IMR-90 (cell line): ENCODE measurements at regions not wholly inside any gene's neighbourhood (a gene's known extent, or its start where the extent isn't known, plus 50 kb on each side); places are given as distances from the start of the nearest gene placed in this dataset.

Experiments
- ATAC-seq: fragments of 200-7000 bp; cut with Tn5 transposase; 2 replicates; pipeline ENCODE4 v1.9.1; 2020; ENCODE audit warnings: low read depth, mild to moderate bottlenecking, moderate library complexity
- BruUV-seq: library from RNA; stranded (reverse); fragments of 400-500 nt; replicated peaks from 2 replicates; lab custom pipeline; 2021; lab: Mats Ljungman, UMichigan
- CTCF ChIA-PET: fragments of 300-600 bp; formaldehyde crosslinking; extraction: SDS; loops from one replicate; lab custom pipeline; 2021; ENCODE audit warnings: antibody characterized with exemption; lab: Yijun Ruan, JAX
- POLR2A ChIA-PET: fragments of 300-600 bp; sonication (Branson Sonifier 250); formaldehyde crosslinking; loops from one replicate; lab custom pipeline; 2022; ENCODE audit warnings: antibody characterized with exemption; ENCODE audit not compliant: unreplicated experiment; lab: Charles Lee
- DNase-seq: peaks from one replicate; pipeline ENCODE4 v3.0.0; 2013
- H2AFZ ChIP-seq: replicated peaks from 2 replicates; pipeline ENCODE3; 2013; ENCODE audit warnings: low read length, mild to moderate bottlenecking; ENCODE audit not compliant: poor library complexity
- H2AK5ac ChIP-seq: 2 replicates; pipeline ENCODE4 v1.6.1; 2013; ENCODE audit warnings: low read depth, low read length, inconsistent platforms
- H2AK9ac ChIP-seq: replicated peaks from 2 replicates; pipeline ENCODE3; 2013; ENCODE audit warnings: mild to moderate bottlenecking, low read depth, low read length, moderate library complexity; ENCODE audit not compliant: poor library complexity
- H2BK120ac ChIP-seq: 2 replicates; pipeline ENCODE4 v1.6.1; 2013; ENCODE audit warnings: low read depth, low read length, inconsistent platforms
- H2BK15ac ChIP-seq: 3 replicates; pipeline ENCODE4 v1.6.1; 2013; ENCODE audit warnings: low read depth, low read length, inconsistent platforms
- H2BK20ac ChIP-seq: 2 replicates; pipeline ENCODE4 v1.6.1; 2013; ENCODE audit warnings: low read depth, mild to moderate bottlenecking, inconsistent platforms, low read length, moderate library complexity
- H2BK5ac ChIP-seq: 2 replicates; pipeline ENCODE4 v1.6.1; 2013; ENCODE audit warnings: mild to moderate bottlenecking, low read depth, low read length, inconsistent platforms; ENCODE audit not compliant: poor library complexity, severe bottlenecking
- H3K14ac ChIP-seq: replicated peaks from 2 replicates; pipeline ENCODE4 v1.6.1; 2013; ENCODE audit warnings: low read depth, low read length, inconsistent platforms
- H3K18ac ChIP-seq: 2 replicates; pipeline ENCODE4 v1.6.1; 2013; ENCODE audit warnings: low read depth, low read length, control low read depth
- H3K23ac ChIP-seq: 2 replicates; pipeline ENCODE4 v1.6.1; 2013; ENCODE audit warnings: low read depth, low read length, inconsistent platforms
- H3K27ac ChIP-seq: 2 replicates; pipeline ENCODE4 v1.5.1; 2013; ENCODE audit warnings: mild to moderate bottlenecking, control low read depth, low read length; ENCODE audit not compliant: insufficient read depth
- H3K27me3 ChIP-seq: 2 replicates; pipeline ENCODE4 v1.6.1; 2013; ENCODE audit warnings: low read length; ENCODE audit not compliant: control insufficient read depth, insufficient read depth
- H3K36me3 ChIP-seq: 2 replicates; pipeline ENCODE4 v1.6.1; 2013; ENCODE audit warnings: low read length, mixed read lengths; ENCODE audit not compliant: control insufficient read depth, insufficient read depth
- H3K4ac ChIP-seq: 2 replicates; pipeline ENCODE4 v1.6.1; 2013; ENCODE audit warnings: low read depth, low read length, inconsistent platforms
- H3K4me1 ChIP-seq: 2 replicates; pipeline ENCODE4 v1.6.1; 2013; ENCODE audit warnings: low read length, mixed read lengths; ENCODE audit not compliant: control insufficient read depth, insufficient read depth
- H3K4me2 ChIP-seq: 2 replicates; pipeline ENCODE4 v1.6.1; 2013; ENCODE audit warnings: low read depth, mild to moderate bottlenecking, control low read depth, low read length, moderate library complexity
- H3K4me3 ChIP-seq: 2 replicates; pipeline ENCODE4 v1.5.1; 2013; ENCODE audit warnings: low read depth, mild to moderate bottlenecking, control low read depth, low read length, moderate library complexity; ENCODE audit not compliant: insufficient read depth
- H3K56ac ChIP-seq: 2 replicates; pipeline ENCODE4 v1.6.1; 2013; ENCODE audit warnings: low read length, inconsistent platforms; ENCODE audit not compliant: insufficient read depth; ENCODE audit errors: extremely low read depth
- H3K79me1 ChIP-seq, 2 experiments: 2 replicates each; pipeline ENCODE4 v1.6.1; 2013; ENCODE audit warnings: low read length in 2 of 2, inconsistent platforms in 1 of 2, low read depth in 1 of 2
- H3K9ac ChIP-seq: 2 replicates; pipeline ENCODE4 v1.6.1; 2013; ENCODE audit warnings: low read depth, low read length, control low read depth
- H3K9me1 ChIP-seq: 2 replicates; pipeline ENCODE4 v1.6.1; 2013; ENCODE audit warnings: low read length, inconsistent platforms; ENCODE audit not compliant: insufficient read depth
- H3K9me3 ChIP-seq: 2 replicates; pipeline ENCODE4 v1.6.1; 2013; ENCODE audit warnings: low read length; ENCODE audit not compliant: control insufficient read depth, insufficient read depth
- H4K20me1 ChIP-seq: 2 replicates; pipeline ENCODE4 v1.6.1; 2013; ENCODE audit warnings: low read length, inconsistent platforms; ENCODE audit not compliant: insufficient read depth
- H4K5ac ChIP-seq: 2 replicates; pipeline ENCODE4 v1.6.1; 2013; ENCODE audit warnings: mild to moderate bottlenecking, low read depth, low read length, control low read depth
- H4K8ac ChIP-seq, 2 experiments: 2 replicates each; pipeline ENCODE4 v1.6.1; 2013; ENCODE audit warnings: low read depth in 2 of 2, low read length in 2 of 2, control low read depth in 1 of 2, inconsistent platforms in 1 of 2
- H4K91ac ChIP-seq: 2 replicates; pipeline ENCODE4 v1.6.1; 2013; ENCODE audit warnings: low read depth, low read length, inconsistent platforms; ENCODE audit not compliant: insufficient read depth
- FOS ChIP-seq: fragments of 150-350 bp; IDR thresholded peaks from 2 replicates; pipeline ENCODE4 v1.6.1; 2016; ENCODE audit warnings: low read depth, low read length
- MXI1 ChIP-seq: IDR thresholded peaks from 2 replicates; pipeline ENCODE4 v1.6.1; 2012; ENCODE audit warnings: low read depth, mild to moderate bottlenecking, low read length, moderate library complexity, borderline replicate concordance
- NFE2L2 ChIP-seq: fragments of 150-350 bp; IDR thresholded peaks from 2 replicates; pipeline ENCODE4 v1.6.1; 2016; ENCODE audit warnings: low read depth, mild to moderate bottlenecking, low read length
- RAD21 ChIP-seq: IDR thresholded peaks from 2 replicates; pipeline ENCODE4 v1.6.1; 2012; ENCODE audit warnings: low read length, improper control_type of control experiment
- RFX5 ChIP-seq: IDR thresholded peaks from 2 replicates; pipeline ENCODE4 v1.8.0; 2012; ENCODE audit warnings: low read depth, mild to moderate bottlenecking, low read length, moderate library complexity
- SMC3 ChIP-seq: fragments of 150-350 bp; IDR thresholded peaks from 2 replicates; pipeline ENCODE4 v1.6.1; 2016; ENCODE audit warnings: low read depth, mild to moderate bottlenecking, antibody characterized with exemption, low read length, moderate library complexity
- WGBS, 2 experiments: methylation state at CpG; one replicate each; pipeline versions ENCODE4 v1.1.5 to v1.1.7; 2013; ENCODE audit warnings: missing lambda C conversion rate in 2 of 2; ENCODE audit not compliant: insufficient read length in 1 of 2; ENCODE audit errors: extremely low coverage in 2 of 2; 5-methylcytosine and 5-hydroxymethylcytosine counted together
- dilution Hi-C: fragments of 300-500 bp; cut with HindIII; formaldehyde crosslinking; loops from one replicate; pipeline ENCODE4 v1.14.3; 2018; ENCODE audit warnings: low sequenced_read_pairs; ENCODE audit not compliant: unreplicated experiment
- in situ Hi-C: fragments of 300-500 bp; cut with MboI; formaldehyde crosslinking; loops from 3 replicates; pipeline ENCODE4 v1.14.3; 2019; ENCODE audit warnings: low sequenced_read_pairs, inconsistent platforms, mixed read lengths
- intact Hi-C: fragments of 100-400 bp; cut with micrococcal nuclease; formaldehyde crosslinking; loops from 2 replicates; pipeline ENCODE4 v1.10.0; 2022
- TF ChIP-seq, protein P1 (sequence below): conservative IDR thresholded peaks from 2 replicates; pipeline ENCODE4 v1.5.1; 2012; ENCODE audit warnings: mild to moderate bottlenecking, low read depth, low read length, improper control_type of control experiment
- TF ChIP-seq, protein P2 (sequence below): fragments of 150-350 bp; IDR thresholded peaks from 2 replicates; pipeline ENCODE4 v1.6.1; 2016; ENCODE audit warnings: low read depth, mild to moderate bottlenecking, low read length, moderate library complexity, borderline replicate concordance

DNA sequence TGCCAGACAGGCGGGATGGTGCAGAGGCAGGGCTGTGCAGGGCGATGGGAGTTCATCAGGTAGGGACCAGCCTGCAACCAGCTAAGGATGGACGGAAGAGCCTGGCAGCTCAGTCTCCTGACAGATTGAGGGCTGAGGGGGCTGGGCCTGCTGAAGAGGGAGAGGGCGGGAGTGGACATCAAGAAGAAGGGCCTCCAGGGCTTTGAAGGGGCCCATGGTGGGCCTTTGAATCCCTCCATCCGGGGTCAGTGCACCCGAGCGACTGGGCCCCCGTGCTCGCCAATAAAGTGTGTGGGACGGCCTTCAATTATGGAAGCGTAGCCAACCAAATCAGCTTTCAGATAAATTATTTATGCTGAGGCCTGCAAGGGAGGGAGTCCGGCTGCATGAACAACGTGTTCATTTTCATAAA lies 431.2 kb downstream of the RPS24 start:
- Histone ChIP-seq H2BK120ac (no peak overlapping the region), H4K8ac (no peak overlapping the region), H3K18ac (no peak overlapping the region), H3K27ac (no peak overlapping the region), H2AFZ (no peak overlapping the region), H3K4me1 (no peaks in the 10 kb centered on the region), H2BK15ac (no peak overlapping the region), H2AK5ac (no peak overlapping the region), H3K36me3 (no peaks in the 10 kb centered on the region), H3K56ac (no peak overlapping the region), H2BK20ac (no peak overlapping the region), H4K20me1 (no peaks in the 10 kb centered on the region), H3K23ac (no peak overlapping the region), H3K14ac (no peak overlapping the region), H4K91ac (no peak overlapping the region), H3K79me1 (no peaks in the 10 kb centered on the region), H3K9me1 (0 out of 2 replicates have a peak, but pooled peaks cover 4% of the 10 kb centered on the region), H3K27me3 (no peaks in the 10 kb centered on the region), H3K4me3 (no peak overlapping the region), H3K4me2 (no peak overlapping the region), H3K9me3 (no peaks in the 10 kb centered on the region), H3K9ac (no peak overlapping the region), H2AK9ac (no peak overlapping the region), H3K4ac (no peak overlapping the region), H4K5ac (no peak overlapping the region), H2BK5ac (no peak overlapping the region)
- intact Hi-C loops, result no loop called here
- dilution Hi-C loops, result no loop called here
- ChIA-PET POLR2A (no interaction called here), CTCF (no interaction called here)
- no peak for DNase-seq
- no peak for ATAC-seq
- BruUV-seq, result no TSS peak
- 60% methylated on average over 6 of the region's 13 CpGs; no CpG with 5 or more reads in 1 of the 2 experiments for WGBS, 2 experiments
- in situ Hi-C loops, result no loop called here
- TF ChIP-seq FOS (no peak), MXI1 (no peak), RFX5 (no peak), RAD21 (no peak), SMC3 (no peak), NFE2L2 (no peak)
- TF ChIP-seq, protein P1, sequence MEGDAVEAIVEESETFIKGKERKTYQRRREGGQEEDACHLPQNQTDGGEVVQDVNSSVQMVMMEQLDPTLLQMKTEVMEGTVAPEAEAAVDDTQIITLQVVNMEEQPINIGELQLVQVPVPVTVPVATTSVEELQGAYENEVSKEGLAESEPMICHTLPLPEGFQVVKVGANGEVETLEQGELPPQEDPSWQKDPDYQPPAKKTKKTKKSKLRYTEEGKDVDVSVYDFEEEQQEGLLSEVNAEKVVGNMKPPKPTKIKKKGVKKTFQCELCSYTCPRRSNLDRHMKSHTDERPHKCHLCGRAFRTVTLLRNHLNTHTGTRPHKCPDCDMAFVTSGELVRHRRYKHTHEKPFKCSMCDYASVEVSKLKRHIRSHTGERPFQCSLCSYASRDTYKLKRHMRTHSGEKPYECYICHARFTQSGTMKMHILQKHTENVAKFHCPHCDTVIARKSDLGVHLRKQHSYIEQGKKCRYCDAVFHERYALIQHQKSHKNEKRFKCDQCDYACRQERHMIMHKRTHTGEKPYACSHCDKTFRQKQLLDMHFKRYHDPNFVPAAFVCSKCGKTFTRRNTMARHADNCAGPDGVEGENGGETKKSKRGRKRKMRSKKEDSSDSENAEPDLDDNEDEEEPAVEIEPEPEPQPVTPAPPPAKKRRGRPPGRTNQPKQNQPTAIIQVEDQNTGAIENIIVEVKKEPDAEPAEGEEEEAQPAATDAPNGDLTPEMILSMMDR, result no peak
- TF ChIP-seq, protein P2, sequence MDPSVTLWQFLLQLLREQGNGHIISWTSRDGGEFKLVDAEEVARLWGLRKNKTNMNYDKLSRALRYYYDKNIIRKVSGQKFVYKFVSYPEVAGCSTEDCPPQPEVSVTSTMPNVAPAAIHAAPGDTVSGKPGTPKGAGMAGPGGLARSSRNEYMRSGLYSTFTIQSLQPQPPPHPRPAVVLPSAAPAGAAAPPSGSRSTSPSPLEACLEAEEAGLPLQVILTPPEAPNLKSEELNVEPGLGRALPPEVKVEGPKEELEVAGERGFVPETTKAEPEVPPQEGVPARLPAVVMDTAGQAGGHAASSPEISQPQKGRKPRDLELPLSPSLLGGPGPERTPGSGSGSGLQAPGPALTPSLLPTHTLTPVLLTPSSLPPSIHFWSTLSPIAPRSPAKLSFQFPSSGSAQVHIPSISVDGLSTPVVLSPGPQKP, result no peak
